GM12891 (cell line): ENCODE measurements at regions not wholly inside any gene's neighbourhood (a gene's known extent, or its start where the extent isn't known, plus 50 kb on each side); places are given as distances from the start of the nearest gene placed in this dataset.
A peak's percentile ranks its signal among the peaks of the same experiment; 100 is the strongest.
"Not testable (repeated sequence)": the region's sequence is repeated elsewhere in the genome, so short reads cannot be mapped to it uniquely, and the experiment has no call there.

Experiments
- DNase-seq: peaks from one replicate; pipeline ENCODE4 v3.0.0; 2011; ENCODE audit warnings: low spot score; ENCODE audit not compliant: insufficient read length
- FAIRE-seq: peaks from 2 replicates; lab custom pipeline; 2011; peaks lifted over from hg19 to GRCh38; lab: Jason Lieb, UNC
- PAX5 ChIP-seq: IDR thresholded peaks from 2 replicates; pipeline ENCODE4 v1.6.1; 2011; ENCODE audit warnings: low read length, moderate library complexity, mild to moderate bottlenecking; ENCODE audit not compliant: insufficient read depth, severe bottlenecking
- POLR2A ChIP-seq: IDR thresholded peaks from 2 replicates; pipeline ENCODE4 v1.6.1; 2011; ENCODE audit warnings: low read depth, low read length, control low read depth
- POLR2AphosphoS5 ChIP-seq: IDR thresholded peaks from 2 replicates; pipeline ENCODE4 v1.6.1; 2011; ENCODE audit warnings: low read depth, low read length, control low read depth
- POU2F2 ChIP-seq: IDR thresholded peaks from 2 replicates; pipeline ENCODE4 v1.6.1; 2011; ENCODE audit warnings: low read depth, mild to moderate bottlenecking, control low read depth, low read length, moderate library complexity
- SPI1 ChIP-seq: IDR thresholded peaks from 2 replicates; pipeline ENCODE4 v1.6.1; 2011; ENCODE audit warnings: low read depth, low read length, control low read depth
- TAF1 ChIP-seq: IDR thresholded peaks from 2 replicates; pipeline ENCODE4 v1.6.1; 2011; ENCODE audit warnings: low read depth, low read length, control low read depth

DNA sequence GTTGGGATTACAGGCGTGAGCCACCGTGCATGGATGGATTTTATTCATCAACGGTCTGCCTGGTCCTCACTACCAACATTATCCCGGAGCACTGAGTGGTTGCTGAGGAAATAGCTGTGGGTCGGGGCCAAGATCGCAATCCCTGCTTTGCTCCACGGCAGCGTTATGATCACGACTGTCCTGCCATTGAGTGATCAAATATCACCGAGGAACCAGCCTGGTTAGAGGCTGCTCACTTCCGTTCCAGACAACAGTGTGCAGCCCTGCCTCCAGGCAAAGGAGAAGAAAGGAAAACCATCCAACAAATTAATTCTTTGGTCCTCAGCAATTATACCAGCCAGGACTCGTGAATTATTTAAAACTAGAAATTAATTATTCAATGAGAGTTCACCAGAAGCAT, 70.6 kb upstream of the TBL1X start:
- TF ChIP-seq PAX5 (no peak), POLR2A (no peak), SPI1 (no peak), POLR2AphosphoS5 (no peak), TAF1 (no peak), POU2F2 (no peak)
- FAIRE-seq, result no peak
- DNase-seq, result no peak

- TF ChIP-seq SPI1 (no peak), PAX5 (no peak), POLR2A (no peak), POU2F2 (no peak), POLR2AphosphoS5 (no peak), TAF1 (no peak)
- FAIRE-seq (no peak), DNase-seq (no peak)
Observed at GRCh38 chrX:9396930-9397329, 67.9 kb upstream of the TBL1X start.

- DNase-seq (no peak), FAIRE-seq (no peak)
- TF ChIP-seq POU2F2 (no peak), PAX5 (no peak), TAF1 (no peak)
Observed at GRCh38 chrX:9401051-9401450, 63.8 kb upstream of the TBL1X start.

GRCh38 chrX:9403374-9403773, 61.5 kb upstream of the TBL1X start:
- no peak for FAIRE-seq
- no peak for DNase-seq
- no peak for TF ChIP-seq POLR2A
- TF ChIP-seq PAX5, result no peak
- TF ChIP-seq TAF1, result no peak
- TF ChIP-seq POU2F2, result no peak
- TF ChIP-seq SPI1, result no peak
- TF ChIP-seq POLR2AphosphoS5, result no peak

- peak; percentile 91 for FAIRE-seq
- not testable (repeated sequence) for DNase-seq
Observed at GRCh38 chrX:9405635-9406034, 59.2 kb upstream of the TBL1X start.

DNA sequence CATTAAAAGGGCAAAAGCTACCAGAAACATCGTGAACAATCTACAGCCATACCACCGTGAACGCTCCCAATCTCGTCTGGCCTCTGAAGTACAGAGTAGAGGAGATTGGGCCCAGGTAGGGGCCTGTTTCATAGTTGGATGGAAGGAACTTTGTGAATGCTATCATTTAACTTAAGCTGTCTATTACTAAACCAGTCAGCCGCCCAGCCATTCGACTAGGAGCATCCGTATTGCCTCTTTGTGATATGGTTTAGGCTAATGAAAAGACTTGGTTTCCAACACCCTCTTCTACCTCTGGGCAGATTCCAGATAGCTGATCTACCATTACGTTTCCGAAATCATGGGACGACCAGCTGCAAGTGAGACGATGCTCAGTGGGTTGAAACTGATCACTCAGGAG, 54.0 kb upstream of the TBL1X start:
- not testable (repeated sequence) for DNase-seq, FAIRE-seq

- not testable (repeated sequence) for FAIRE-seq
Observed at GRCh38 chrX:9411682-9412081, 53.2 kb upstream of the TBL1X start.

GRCh38 chrX:9414416-9414815, 50.4 kb upstream of the TBL1X start:
- no peak for DNase-seq
- TF ChIP-seq SPI1, result no peak
- TF ChIP-seq POLR2A, result no peak
- FAIRE-seq, result no peak

More at GRCh38 chrX:9411682-9412081, 53.2 kb upstream of the TBL1X start:
- DNase-seq, result not testable (repeated sequence)
